H9 (cell line): ENCODE measurements at regions not wholly inside any gene's neighbourhood (a gene's known extent, or its start where the extent isn't known, plus 50 kb on each side); places are given as distances from the start of the nearest gene placed in this dataset.

Experiments used
- DNase-seq: peaks from one replicate; pipeline ENCODE4 v3.0.0-alpha.2; 2017
- H2AFZ ChIP-seq: one replicate; pipeline ENCODE4 v1.6.1; 2013; ENCODE audit warnings: mild to moderate bottlenecking, low read length, control low read depth, moderate library complexity
- H2AK5ac ChIP-seq: 2 replicates; pipeline ENCODE4 v1.6.1; 2013; ENCODE audit warnings: low read length, control low read depth, mixed read lengths; ENCODE audit not compliant: insufficient read length
- H2BK120ac ChIP-seq: one replicate; pipeline ENCODE4 v1.6.1; 2013; ENCODE audit warnings: low read depth, mild to moderate bottlenecking, low read length, control low read depth, inconsistent platforms; ENCODE audit not compliant: poor library complexity, severe bottlenecking
- H2BK12ac ChIP-seq: 2 replicates; pipeline ENCODE4 v1.6.1; 2013; ENCODE audit warnings: low read length, control low read depth, mixed read lengths, low read depth; ENCODE audit not compliant: insufficient read length
- H2BK15ac ChIP-seq: 2 replicates; pipeline ENCODE4 v1.6.1; 2013; ENCODE audit warnings: low read depth, low read length, control low read depth
- H2BK20ac ChIP-seq: one replicate; pipeline ENCODE4 v1.6.1; 2013; ENCODE audit warnings: low read depth, mild to moderate bottlenecking, low read length, control low read depth, inconsistent platforms; ENCODE audit not compliant: poor library complexity, severe bottlenecking
- H2BK5ac ChIP-seq: 2 replicates; pipeline ENCODE4 v1.6.1; 2013; ENCODE audit warnings: low read length, control low read depth, mixed read lengths; ENCODE audit not compliant: insufficient read length
- H3K14ac ChIP-seq: 2 replicates; pipeline ENCODE4 v1.6.1; 2013; ENCODE audit warnings: low read length, control low read depth; ENCODE audit not compliant: insufficient read depth
- H3K18ac ChIP-seq: 2 replicates; pipeline ENCODE4 v1.6.1; 2013; ENCODE audit warnings: low read depth, mild to moderate bottlenecking, mixed read lengths, low read length, control low read depth; ENCODE audit not compliant: insufficient read length
- H3K23ac ChIP-seq: 2 replicates; pipeline ENCODE4 v1.6.1; 2013; ENCODE audit warnings: low read length, control low read depth, mixed read lengths, low read depth; ENCODE audit not compliant: insufficient read length
- H3K23me2 ChIP-seq: 2 replicates; pipeline ENCODE4 v1.6.1; 2013; ENCODE audit warnings: low read depth, mild to moderate bottlenecking, mixed read lengths, low read length, control low read depth; ENCODE audit not compliant: insufficient read length, poor library complexity, severe bottlenecking
- H3K27ac ChIP-seq: 2 replicates; pipeline ENCODE4 v1.5.1; 2013; ENCODE audit warnings: low read length, control low read depth, mixed read lengths, low read depth; ENCODE audit not compliant: insufficient read length
- H3K27me3 ChIP-seq: 2 replicates; pipeline ENCODE4 v1.6.1; 2013; ENCODE audit warnings: low read length, control low read depth, inconsistent platforms; ENCODE audit not compliant: insufficient read depth
- H3K4ac ChIP-seq: 2 replicates; pipeline ENCODE4 v1.6.1; 2013; ENCODE audit warnings: low read depth, mild to moderate bottlenecking, control low read depth, inconsistent platforms, low read length, moderate library complexity
- H3K4me1 ChIP-seq: 2 replicates; pipeline ENCODE4 v1.6.1; 2013; ENCODE audit warnings: low read length, control low read depth, inconsistent platforms; ENCODE audit not compliant: insufficient read depth
- H3K4me2 ChIP-seq: 2 replicates; pipeline ENCODE4 v1.6.1; 2013; ENCODE audit warnings: low read length, control low read depth, mixed read lengths; ENCODE audit not compliant: insufficient read length, insufficient read depth
- H3K56ac ChIP-seq: 2 replicates; pipeline ENCODE4 v1.6.1; 2013; ENCODE audit warnings: low read depth, mild to moderate bottlenecking, mixed read lengths, low read length, control low read depth; ENCODE audit not compliant: insufficient read length
- H3K79me1 ChIP-seq: 2 replicates; pipeline ENCODE4 v1.6.1; 2013; ENCODE audit warnings: low read depth, mild to moderate bottlenecking, moderate library complexity, low read length, control low read depth, inconsistent platforms; ENCODE audit not compliant: insufficient read depth, poor library complexity, severe bottlenecking
- H3K79me2 ChIP-seq: 2 replicates; pipeline ENCODE4 v1.6.1; 2013; ENCODE audit warnings: low read length, control low read depth, inconsistent platforms; ENCODE audit not compliant: insufficient read depth
- H3K9ac ChIP-seq: 2 replicates; pipeline ENCODE4 v1.6.1; 2013; ENCODE audit warnings: low read length, control low read depth, mixed read lengths; ENCODE audit not compliant: insufficient read length; ENCODE audit errors: extremely low read depth
- H3K9me3 ChIP-seq: one replicate; pipeline ENCODE4 v1.6.1; 2013; ENCODE audit warnings: low read depth, low read length, inconsistent platforms; ENCODE audit not compliant: control insufficient read depth
- H3T11ph ChIP-seq: one replicate; pipeline ENCODE4 v1.6.1; 2013; ENCODE audit warnings: mild to moderate bottlenecking, low read length, control low read depth, inconsistent platforms
- H4K20me1 ChIP-seq: one replicate; pipeline ENCODE4 v1.6.1; 2013; ENCODE audit not compliant: control insufficient read depth, insufficient read length, insufficient read depth
- H4K5ac ChIP-seq: 2 replicates; pipeline ENCODE4 v1.6.1; 2013; ENCODE audit warnings: low read depth, mild to moderate bottlenecking, mixed read lengths, low read length, control low read depth; ENCODE audit not compliant: insufficient read length
- H4K8ac ChIP-seq: replicated peaks from 2 replicates; pipeline ENCODE4 v1.6.1; 2013; ENCODE audit warnings: low read length, control low read depth, mixed read lengths, low read depth; ENCODE audit not compliant: insufficient read length
- H4K91ac ChIP-seq: 2 replicates; pipeline ENCODE4 v1.6.1; 2013; ENCODE audit warnings: low read depth, mild to moderate bottlenecking, moderate library complexity, mixed read lengths, low read length, control low read depth; ENCODE audit not compliant: insufficient read length
- H3K27ac Mint-ChIP-seq, 3 experiments: 2 replicates in 2 of 3; 3 replicates in 1 of 3; pipeline ENCODE4 v1.8.0; 2020 to 2021; ENCODE audit warnings: mixed read lengths in 3 of 3, mild to moderate bottlenecking in 1 of 3, moderate library complexity in 1 of 3
- H3K27me3 Mint-ChIP-seq: 2 replicates; pipeline ENCODE4 v1.8.0; 2021; ENCODE audit warnings: low read depth, mild to moderate bottlenecking, moderate library complexity, mixed read lengths
- H3K36me3 Mint-ChIP-seq, 3 experiments: 2 replicates in 2 of 3; 3 replicates in 1 of 3; pipeline ENCODE4 v1.8.0; 2020 to 2021; ENCODE audit warnings: low read depth in 3 of 3, mixed read lengths in 3 of 3; ENCODE audit not compliant: insufficient read depth in 1 of 3
- H3K4me1 Mint-ChIP-seq, 2 experiments: 2 replicates each; pipeline ENCODE4 v1.8.0; 2020; ENCODE audit warnings: mixed read lengths in 2 of 2
- H3K4me3 Mint-ChIP-seq, 2 experiments: 2 replicates in 1 of 2; 3 replicates in 1 of 2; pipeline ENCODE4 v1.8.0; 2020 to 2021; ENCODE audit warnings: mild to moderate bottlenecking in 2 of 2, mixed read lengths in 2 of 2, moderate library complexity in 1 of 2
- H3K9me3 Mint-ChIP-seq, 2 experiments: 2 replicates in 1 of 2; 3 replicates in 1 of 2; pipeline ENCODE4 v1.8.0; 2020; ENCODE audit warnings: mild to moderate bottlenecking in 2 of 2, mixed read lengths in 2 of 2, moderate library complexity in 1 of 2
- whole genome bisulfite sequencing: extraction: QIAGEN DNeasy Blood & Tissue Kit; methylation state at CpG from one replicate; pipeline ENCODE4 v1.1.7; 2013; ENCODE audit warnings: missing lambda C conversion rate, low lambda C conversion rate, mixed read lengths; ENCODE audit not compliant: insufficient read length; ENCODE audit errors: extremely low coverage; 5-methylcytosine and 5-hydroxymethylcytosine counted together
- TF ChIP-seq, protein P1 (sequence below): fragments of 200-600 bp; sonication (generic); conservative IDR thresholded peaks from 3 replicates; pipeline ENCODE4 v1.8.0; 2021; ENCODE audit warnings: antibody characterized with exemption, mild to moderate bottlenecking

DNA sequence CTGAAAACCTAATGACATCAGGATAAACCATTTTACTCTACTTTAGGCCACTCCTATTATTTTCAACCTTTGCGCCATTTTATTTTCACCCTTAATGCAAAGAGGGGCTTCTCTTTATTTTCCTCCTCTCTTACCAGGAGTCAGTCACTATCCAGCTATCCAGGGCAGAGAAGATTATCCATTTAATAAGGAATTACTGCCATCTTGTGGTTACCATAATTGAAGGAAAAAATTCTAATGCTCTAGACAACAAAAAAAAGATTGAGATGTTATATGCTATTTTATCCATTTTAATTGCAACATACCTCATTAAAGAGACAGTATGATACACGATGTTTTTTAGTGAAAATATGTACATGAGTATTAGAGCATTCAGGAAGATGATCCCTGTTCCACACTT, 514.5 kb upstream of the FAM241A start:
- H3K14ac ChIP-seq: no peak overlapping the region
- no peak overlapping the region for H3K27ac Mint-ChIP-seq
- no peaks in the 10 kb centered on the region for H3K79me1 ChIP-seq
- H3K27me3 Mint-ChIP-seq: no peaks in the 10 kb centered on the region; the same call in 1 of the 2 replicates
- TF ChIP-seq, protein P1, sequence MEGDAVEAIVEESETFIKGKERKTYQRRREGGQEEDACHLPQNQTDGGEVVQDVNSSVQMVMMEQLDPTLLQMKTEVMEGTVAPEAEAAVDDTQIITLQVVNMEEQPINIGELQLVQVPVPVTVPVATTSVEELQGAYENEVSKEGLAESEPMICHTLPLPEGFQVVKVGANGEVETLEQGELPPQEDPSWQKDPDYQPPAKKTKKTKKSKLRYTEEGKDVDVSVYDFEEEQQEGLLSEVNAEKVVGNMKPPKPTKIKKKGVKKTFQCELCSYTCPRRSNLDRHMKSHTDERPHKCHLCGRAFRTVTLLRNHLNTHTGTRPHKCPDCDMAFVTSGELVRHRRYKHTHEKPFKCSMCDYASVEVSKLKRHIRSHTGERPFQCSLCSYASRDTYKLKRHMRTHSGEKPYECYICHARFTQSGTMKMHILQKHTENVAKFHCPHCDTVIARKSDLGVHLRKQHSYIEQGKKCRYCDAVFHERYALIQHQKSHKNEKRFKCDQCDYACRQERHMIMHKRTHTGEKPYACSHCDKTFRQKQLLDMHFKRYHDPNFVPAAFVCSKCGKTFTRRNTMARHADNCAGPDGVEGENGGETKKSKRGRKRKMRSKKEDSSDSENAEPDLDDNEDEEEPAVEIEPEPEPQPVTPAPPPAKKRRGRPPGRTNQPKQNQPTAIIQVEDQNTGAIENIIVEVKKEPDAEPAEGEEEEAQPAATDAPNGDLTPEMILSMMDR: peak; percentile 63
- no peak overlapping the region for H3K9ac ChIP-seq
- H3K27me3 ChIP-seq: no peaks in the 10 kb centered on the region
- H3K27ac ChIP-seq: no peak overlapping the region
- no peaks in the 10 kb centered on the region for H3K4me1 ChIP-seq
- H3K9me3 Mint-ChIP-seq: peaks cover 3 to 7% of the 10 kb centered on the region in 2 experiments; a peak in 2 of 5 replicates
- H3K79me2 ChIP-seq: no peaks in the 10 kb centered on the region
- no peak overlapping the region for H3K4ac ChIP-seq
- H2AFZ ChIP-seq: no peak overlapping the region
- H3K4me1 Mint-ChIP-seq: peaks cover 4 to 8% of the 10 kb centered on the region in 2 experiments; a peak in 2 of 4 replicates
- WGBS: no CpG with 5 or more reads among the region's 2 CpGs
- no peak overlapping the region for H4K91ac ChIP-seq
- H3K56ac ChIP-seq: no peak overlapping the region
- H4K8ac ChIP-seq: no peak overlapping the region
- no peaks in the 10 kb centered on the region for H3K9me3 ChIP-seq
- no peak overlapping the region for H2BK120ac ChIP-seq
- H3K4me3 Mint-ChIP-seq: no peak overlapping the region
- H2BK5ac ChIP-seq: no peak overlapping the region
- no peaks in the 10 kb centered on the region for H4K20me1 ChIP-seq
- no peak overlapping the region for H2BK20ac ChIP-seq
- H3K4me2 ChIP-seq: no peak overlapping the region
- H3T11ph ChIP-seq: no peak overlapping the region
- H3K23ac ChIP-seq: no peak overlapping the region
- no peak overlapping the region for H2BK12ac ChIP-seq
- H3K36me3 Mint-ChIP-seq: no peaks in the 10 kb centered on the region; a peak in 1 of 7 replicates
- DNase-seq: no peak
- H2AK5ac ChIP-seq: no peak overlapping the region
- no peak overlapping the region for H2BK15ac ChIP-seq
- no peak overlapping the region for H3K18ac ChIP-seq
- no peaks in the 10 kb centered on the region for H3K23me2 ChIP-seq
- H4K5ac ChIP-seq: no peak overlapping the region
